ENCODE measurements at regions not wholly inside any gene's neighbourhood (a gene's known extent, or its start where the extent isn't known, plus 50 kb on each side); places are given as distances from the start of the nearest gene placed in this dataset.

DNA sequence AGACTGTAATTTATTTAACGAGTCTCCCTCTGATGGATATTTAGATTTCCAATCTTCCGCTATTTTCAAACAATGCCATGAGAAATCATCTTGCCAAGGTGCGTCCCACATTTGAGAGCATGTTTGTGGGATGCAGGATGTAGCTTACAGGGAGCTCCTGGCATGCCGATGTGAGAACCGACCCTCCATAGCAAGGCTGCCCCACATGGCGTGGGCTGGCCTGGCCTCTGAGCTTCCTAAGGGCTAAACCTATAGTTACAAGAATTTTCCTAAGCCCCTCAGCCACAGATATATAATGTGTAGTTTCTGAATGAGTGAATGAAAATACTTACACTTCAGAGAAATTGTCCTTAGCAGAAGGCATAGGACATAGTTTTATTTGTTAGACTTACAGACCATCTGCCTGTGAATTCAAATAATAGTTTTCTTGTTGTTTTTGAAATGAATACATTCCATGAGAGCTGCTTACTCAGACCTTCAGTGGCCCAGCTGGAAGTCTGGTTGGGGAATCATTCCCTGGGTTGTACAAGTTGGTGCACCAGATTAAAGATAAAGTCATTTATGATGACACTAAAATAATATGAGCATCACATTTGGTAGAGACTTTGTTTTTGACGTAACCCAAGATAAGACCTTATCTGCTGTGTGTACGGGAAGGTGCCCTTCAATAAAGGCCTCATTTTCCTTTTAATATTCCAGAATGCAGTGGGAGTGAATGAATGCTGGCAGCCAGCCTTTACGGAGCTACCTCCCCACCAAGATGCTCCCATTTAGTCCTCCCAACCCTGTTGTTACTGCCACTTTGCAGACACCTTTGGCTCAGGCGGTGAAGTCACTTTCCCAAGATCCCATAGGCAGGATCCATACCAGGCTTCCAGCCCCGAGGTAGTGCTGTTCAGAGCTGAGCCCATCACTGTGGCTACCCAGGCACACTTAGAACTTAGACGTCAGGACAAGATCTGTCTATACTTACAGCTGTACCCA is 107.1 kb downstream of the GLI2 start:
- WGBS, 2 experiments (ENCODE audit: insufficient coverage in 2 of 2): 91 to 94% methylated on average over 4 to 8 of the region's 12 CpGs
- Histone ChIP-seq H3K4me3 (ENCODE audit: extremely low read depth, insufficient read depth, low read length, poor library complexity, severe bottlenecking) (no peak overlapping the region), H3K27ac (ENCODE audit: low read depth, low read length, severe bottlenecking) (no peak overlapping the region), H3K4me1 (ENCODE audit: control insufficient read depth, insufficient read depth, low read length, poor library complexity, severe bottlenecking) (no peaks in the 10 kb centered on the region), H3K9me3 (ENCODE audit: control insufficient read depth, low read length) (no peaks in the 10 kb centered on the region), H3K36me3 (ENCODE audit: control insufficient read depth, insufficient read depth, low read length) (peaks cover 46% of the 10 kb centered on the region)

DNA sequence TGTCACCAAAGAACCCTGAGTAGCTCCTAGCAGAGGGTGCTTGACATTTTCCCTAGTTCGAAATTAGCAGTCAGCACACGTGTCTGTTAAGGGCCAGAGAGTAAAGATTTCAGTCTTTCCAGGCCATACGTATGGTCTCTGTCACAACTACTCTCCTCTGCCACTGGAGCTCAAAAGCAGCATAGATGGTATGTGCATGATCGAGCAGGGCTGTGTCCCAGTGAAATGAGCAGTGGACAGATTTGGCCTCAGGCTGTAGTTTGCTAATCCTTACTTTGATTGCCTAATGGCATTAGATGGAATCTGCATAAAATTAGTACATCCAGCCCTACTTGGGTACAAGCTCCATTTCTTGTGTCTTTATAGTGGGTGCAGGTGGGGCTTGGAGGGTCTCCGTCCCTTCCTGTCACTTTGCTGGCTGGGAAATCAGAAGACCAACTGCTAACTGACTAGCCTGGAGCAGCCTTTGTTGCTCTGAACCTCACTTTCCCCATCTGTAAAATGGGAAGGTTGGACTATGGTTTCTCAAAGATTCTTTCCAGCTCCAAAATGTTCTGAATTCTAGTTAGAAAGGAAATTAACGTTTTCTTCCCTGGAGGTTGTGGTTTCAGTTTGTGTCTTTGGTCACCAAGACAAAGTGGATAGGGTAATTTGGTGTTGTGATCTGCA is 108.5 kb downstream of the GLI2 start:
- 92 to 100% methylated on average over 5 to 6 of the region's 6 CpGs for WGBS, 2 experiments (ENCODE audit: insufficient coverage in 2 of 2)
- Histone ChIP-seq H3K4me3 (ENCODE audit: extremely low read depth, insufficient read depth, low read length, poor library complexity, severe bottlenecking) (no peak overlapping the region), H3K27ac (ENCODE audit: low read depth, low read length, severe bottlenecking) (no peak overlapping the region), H3K36me3 (ENCODE audit: control insufficient read depth, insufficient read depth, low read length) (peaks cover 56% of the 10 kb centered on the region), H3K9me3 (ENCODE audit: control insufficient read depth, low read length) (no peaks in the 10 kb centered on the region), H3K4me1 (ENCODE audit: control insufficient read depth, insufficient read depth, low read length, poor library complexity, severe bottlenecking) (no peaks in the 10 kb centered on the region)

DNA sequence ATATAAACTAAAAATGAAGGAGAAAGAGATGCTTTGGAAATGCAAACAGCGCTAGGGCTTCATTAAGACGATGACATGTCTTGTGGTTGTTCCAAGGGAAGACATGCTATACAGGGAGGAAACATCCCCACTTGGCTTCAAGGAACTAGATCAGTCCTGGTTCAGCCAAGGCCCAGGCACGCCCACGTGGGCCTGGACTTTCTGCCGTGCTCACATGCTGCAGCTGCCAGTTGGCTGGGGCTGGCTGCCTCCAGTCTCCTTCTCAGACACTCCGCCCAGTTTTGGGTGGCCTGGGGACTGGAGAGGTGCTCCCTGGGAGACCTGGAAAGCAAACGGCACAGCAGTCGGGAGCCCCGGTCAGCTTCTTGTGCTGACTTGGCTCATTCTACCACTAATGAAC is 109.6 kb downstream of the GLI2 start:
- Histone ChIP-seq H3K4me3 (ENCODE audit: extremely low read depth, insufficient read depth, low read length, poor library complexity, severe bottlenecking) (no peak overlapping the region), H3K4me1 (ENCODE audit: control insufficient read depth, insufficient read depth, low read length, poor library complexity, severe bottlenecking) (peaks cover 5% of the 10 kb centered on the region), H3K27ac (ENCODE audit: low read depth, low read length, severe bottlenecking) (no peak overlapping the region), H3K9me3 (ENCODE audit: control insufficient read depth, low read length) (no peaks in the 10 kb centered on the region), H3K36me3 (ENCODE audit: control insufficient read depth, insufficient read depth, low read length) (peaks cover 65% of the 10 kb centered on the region)
- WGBS, 2 experiments (ENCODE audit: insufficient coverage in 2 of 2): 88 to 94% methylated on average over 7 to 8 of the region's 9 CpGs

DNA sequence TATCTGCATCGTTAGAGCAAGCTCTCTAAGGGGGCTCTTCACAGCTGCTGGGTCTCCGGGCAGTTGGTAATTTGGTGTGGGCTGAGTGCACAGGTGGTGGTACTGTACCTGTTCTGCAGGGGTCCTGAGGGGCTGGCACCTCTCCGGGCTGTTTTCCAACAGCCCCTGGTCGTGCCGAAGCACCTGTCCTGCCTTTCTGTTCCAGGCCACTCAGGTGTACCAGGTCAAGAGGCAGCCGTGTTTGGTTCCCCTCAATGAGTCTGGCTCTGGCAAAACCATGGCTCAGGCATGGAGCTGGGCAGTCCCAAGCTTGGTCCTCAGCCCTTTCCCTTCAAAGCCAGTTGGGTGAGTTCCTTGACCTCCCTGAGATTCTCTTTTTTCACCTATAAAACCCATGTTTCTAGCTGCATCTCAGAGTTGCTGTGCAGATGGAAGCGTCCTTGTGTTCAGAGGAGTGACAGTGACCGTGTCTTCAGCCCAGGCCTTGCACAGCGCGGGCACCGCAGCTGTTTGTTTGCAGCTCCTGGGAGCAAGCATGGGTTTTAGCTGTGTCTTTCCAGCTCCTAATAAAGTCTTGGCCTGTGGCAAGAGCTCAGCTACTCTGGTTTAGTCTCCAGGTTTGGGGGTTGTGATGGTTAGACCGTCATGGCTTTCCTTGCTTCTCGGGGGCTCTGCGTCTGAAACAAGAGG is 110.9 kb downstream of the GLI2 start:
- Histone ChIP-seq H3K4me1 (ENCODE audit: control insufficient read depth, insufficient read depth, low read length, poor library complexity, severe bottlenecking) (peaks cover 10% of the 10 kb centered on the region), H3K27ac (ENCODE audit: low read depth, low read length, severe bottlenecking) (no peak overlapping the region), H3K4me3 (ENCODE audit: extremely low read depth, insufficient read depth, low read length, poor library complexity, severe bottlenecking) (no peak overlapping the region), H3K36me3 (ENCODE audit: control insufficient read depth, insufficient read depth, low read length) (peaks cover 53% of the 10 kb centered on the region), H3K9me3 (ENCODE audit: control insufficient read depth, low read length) (no peaks in the 10 kb centered on the region)
- WGBS, 2 experiments (ENCODE audit: insufficient coverage in 2 of 2): 90 to 98% methylated on average over 13 to 14 of the region's 14 CpGs

DNA sequence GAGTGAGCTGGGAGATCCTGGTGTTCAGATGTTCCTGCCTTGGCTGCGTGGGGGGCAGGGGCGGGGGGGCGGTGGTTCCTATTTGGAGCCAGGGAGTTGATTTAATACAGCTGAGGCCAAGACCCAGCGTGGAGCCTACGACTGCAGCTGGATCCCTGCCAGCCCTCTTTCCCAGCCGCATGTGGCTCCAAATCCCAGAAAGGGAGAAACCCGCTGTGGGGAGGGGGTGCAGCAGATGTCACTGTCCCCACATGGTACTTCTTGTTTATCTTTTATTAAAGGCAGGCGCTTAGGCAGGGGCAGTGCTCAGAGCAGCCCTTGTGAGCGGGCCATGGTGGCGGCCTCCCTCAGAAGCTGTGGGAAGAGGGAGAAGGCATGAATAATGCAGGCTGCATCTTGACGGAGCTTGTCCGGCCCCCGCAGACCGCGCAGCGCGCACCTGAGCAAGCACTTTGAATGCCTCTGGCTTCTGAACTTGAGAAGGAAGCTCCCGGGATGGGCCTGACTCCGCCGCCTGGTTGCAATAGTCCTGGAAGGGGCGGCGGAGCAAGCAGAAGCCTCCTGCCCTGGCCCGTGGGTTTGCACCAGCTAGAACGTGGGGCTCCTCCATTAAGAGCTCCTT is 112.1 kb downstream of the GLI2 start:
- 92 to 94% methylated on average over 20 to 24 of the region's 24 CpGs for WGBS, 2 experiments (ENCODE audit: insufficient coverage in 2 of 2)
- Histone ChIP-seq H3K9me3 (ENCODE audit: control insufficient read depth, low read length) (no peaks in the 10 kb centered on the region), H3K4me3 (ENCODE audit: extremely low read depth, insufficient read depth, low read length, poor library complexity, severe bottlenecking) (no peak overlapping the region), H3K4me1 (ENCODE audit: control insufficient read depth, insufficient read depth, low read length, poor library complexity, severe bottlenecking) (peaks cover 10% of the 10 kb centered on the region), H3K27ac (ENCODE audit: low read depth, low read length, severe bottlenecking) (no peak overlapping the region), H3K36me3 (ENCODE audit: control insufficient read depth, insufficient read depth, low read length) (peaks cover 53% of the 10 kb centered on the region)

DNA sequence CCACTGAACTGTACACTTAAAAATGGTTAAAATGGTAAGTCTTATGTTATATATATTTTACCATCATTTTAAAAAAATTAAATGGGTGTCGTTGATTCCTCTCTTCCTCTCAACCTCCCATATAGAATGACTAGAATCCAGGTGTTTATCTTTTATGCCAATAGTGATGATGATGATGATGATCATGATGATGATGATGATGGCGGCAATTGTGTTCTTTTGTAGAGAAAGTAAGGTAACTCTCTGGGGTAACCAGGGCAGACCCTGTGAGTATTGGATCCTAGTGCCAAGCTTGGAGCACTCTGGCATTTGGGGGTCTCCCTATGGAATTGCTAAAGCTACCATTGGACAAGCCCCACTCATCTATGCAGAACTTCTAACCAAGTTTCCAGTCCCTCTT is 113.6 kb downstream of the GLI2 start:
- H3K4me1 ChIP-seq (ENCODE audit: control insufficient read depth, insufficient read depth, low read length, poor library complexity, severe bottlenecking): peaks cover 10% of the 10 kb centered on the region

DNA sequence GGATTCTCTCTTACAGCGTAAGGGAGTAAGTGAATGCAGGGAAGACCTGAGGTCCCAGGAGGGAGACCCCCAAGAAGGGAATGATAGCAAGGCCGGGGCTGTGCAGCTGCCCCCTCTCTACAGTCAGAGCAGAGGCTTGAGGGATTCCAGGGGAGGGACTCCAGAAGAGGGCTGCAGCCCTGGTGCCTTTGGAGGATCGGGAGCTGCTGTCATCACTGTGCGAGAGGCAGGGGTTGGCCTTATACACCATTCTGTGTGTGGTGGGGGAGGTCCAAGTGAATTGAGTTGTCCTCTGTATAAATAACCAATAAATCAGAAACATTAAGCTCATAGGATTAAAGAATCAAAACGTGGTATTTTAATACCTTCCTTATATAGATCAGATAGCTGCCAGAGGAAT is 114.9 kb downstream of the GLI2 start:
- Histone ChIP-seq H3K9me3 (ENCODE audit: control insufficient read depth, low read length) (no peaks in the 10 kb centered on the region), H3K4me1 (ENCODE audit: control insufficient read depth, insufficient read depth, low read length, poor library complexity, severe bottlenecking) (peaks cover 10% of the 10 kb centered on the region), H3K4me3 (ENCODE audit: extremely low read depth, insufficient read depth, low read length, poor library complexity, severe bottlenecking) (no peak overlapping the region), H3K27ac (ENCODE audit: low read depth, low read length, severe bottlenecking) (no peak overlapping the region), H3K36me3 (ENCODE audit: control insufficient read depth, insufficient read depth, low read length) (peaks cover 47% of the 10 kb centered on the region)
- WGBS, 2 experiments (ENCODE audit: insufficient coverage in 2 of 2): 60 to 100% methylated on average over 1 of the region's 5 CpGs

More for the DNA sequence above, 113.6 kb downstream of the GLI2 start:
- H3K27ac ChIP-seq (ENCODE audit: low read depth, low read length, severe bottlenecking): no peak overlapping the region
- H3K4me3 ChIP-seq (ENCODE audit: extremely low read depth, insufficient read depth, low read length, poor library complexity, severe bottlenecking): no peak overlapping the region
- WGBS, 2 experiments (ENCODE audit: insufficient coverage in 2 of 2): 100% methylated on average over 1 of the region's 2 CpGs
- H3K9me3 ChIP-seq (ENCODE audit: control insufficient read depth, low read length): no peaks in the 10 kb centered on the region
- peaks cover 44% of the 10 kb centered on the region for H3K36me3 ChIP-seq (ENCODE audit: control insufficient read depth, insufficient read depth, low read length)

DNA sequence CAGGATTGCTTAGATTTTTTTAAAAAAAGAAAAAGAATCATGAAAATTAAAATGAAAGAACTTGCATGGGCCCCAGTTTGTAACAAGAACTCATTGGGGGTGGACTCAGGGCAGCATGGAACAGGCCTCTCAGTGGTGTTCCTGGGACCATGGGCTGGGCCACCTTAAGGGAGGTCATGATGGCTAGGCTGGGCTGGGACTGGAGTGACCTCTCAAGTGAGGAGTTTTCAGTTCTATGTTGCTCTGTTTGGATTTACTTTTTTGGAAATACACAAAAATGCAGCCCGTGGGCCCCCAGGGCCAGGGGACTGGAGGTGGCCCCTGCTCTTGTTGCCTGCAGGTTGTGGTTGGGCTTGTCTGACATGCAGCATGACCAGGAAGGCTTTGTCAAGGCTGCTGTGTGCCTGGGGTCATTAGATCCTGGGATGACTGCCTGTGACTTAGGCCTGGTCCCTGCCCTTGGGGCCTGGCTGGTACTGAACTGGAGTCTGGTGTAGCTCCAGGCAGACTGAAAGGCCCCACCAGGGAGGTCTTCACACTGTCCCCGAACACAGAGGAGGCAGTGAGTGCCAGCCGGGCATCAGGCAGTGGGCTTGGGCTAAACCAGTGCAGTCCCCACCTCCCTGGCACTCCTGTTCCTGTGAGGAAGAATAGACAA is 115.6 kb downstream of the GLI2 start:
- H3K27ac ChIP-seq (ENCODE audit: low read depth, low read length, severe bottlenecking): no peak overlapping the region
- H3K4me1 ChIP-seq (ENCODE audit: control insufficient read depth, insufficient read depth, low read length, poor library complexity, severe bottlenecking): peaks cover 10% of the 10 kb centered on the region
- no peak overlapping the region for H3K4me3 ChIP-seq (ENCODE audit: extremely low read depth, insufficient read depth, low read length, poor library complexity, severe bottlenecking)
- H3K36me3 ChIP-seq (ENCODE audit: control insufficient read depth, insufficient read depth, low read length): peaks cover 42% of the 10 kb centered on the region
- no peaks in the 10 kb centered on the region for H3K9me3 ChIP-seq (ENCODE audit: control insufficient read depth, low read length)
- WGBS, 2 experiments (ENCODE audit: insufficient coverage in 2 of 2): 83 to 100% methylated on average over 1 to 2 of the region's 3 CpGs

DNA sequence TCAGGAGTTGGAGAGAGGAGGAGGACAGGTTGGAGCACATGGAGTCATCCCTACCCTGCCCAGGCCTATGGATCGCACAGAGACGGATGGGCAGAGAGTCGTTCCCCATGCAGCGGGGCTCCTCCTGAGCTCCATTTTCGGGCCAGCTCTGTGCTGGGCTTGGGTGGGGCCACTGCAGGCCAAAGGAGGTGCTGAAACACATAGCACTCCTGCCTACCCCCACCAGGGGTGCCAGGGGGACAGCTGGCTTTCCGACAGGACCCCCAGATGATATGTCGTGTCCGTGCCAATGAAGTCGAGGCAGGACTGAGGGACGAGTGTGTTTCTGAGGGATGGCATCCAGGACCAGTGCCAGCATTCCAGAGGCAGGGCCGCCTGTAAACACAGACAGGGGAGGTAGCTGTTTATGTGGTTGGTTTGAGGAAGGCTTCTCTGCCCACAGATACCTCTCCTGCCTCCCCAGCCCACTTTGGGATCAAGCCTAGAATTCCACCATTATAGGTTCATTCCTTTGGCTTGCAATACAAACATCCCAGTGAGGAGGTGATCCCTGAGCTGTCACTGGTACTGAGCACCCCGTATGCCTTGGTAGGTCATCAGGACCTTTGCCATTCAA is 116.6 kb downstream of the GLI2 start:
- WGBS, 2 experiments (ENCODE audit: insufficient coverage in 2 of 2): 96 to 97% methylated on average over 8 to 12 of the region's 12 CpGs
- Histone ChIP-seq H3K4me3 (ENCODE audit: extremely low read depth, insufficient read depth, low read length, poor library complexity, severe bottlenecking) (no peak overlapping the region), H3K4me1 (ENCODE audit: control insufficient read depth, insufficient read depth, low read length, poor library complexity, severe bottlenecking) (peaks cover 13% of the 10 kb centered on the region), H3K9me3 (ENCODE audit: control insufficient read depth, low read length) (no peaks in the 10 kb centered on the region), H3K27ac (ENCODE audit: low read depth, low read length, severe bottlenecking) (no peak overlapping the region), H3K36me3 (ENCODE audit: control insufficient read depth, insufficient read depth, low read length) (peaks cover 32% of the 10 kb centered on the region)
